ENCODE measurements at regions not wholly inside any gene's neighbourhood (a gene's known extent, or its start where the extent isn't known, plus 50 kb on each side); places are given as distances from the start of the nearest gene placed in this dataset.

DNA sequence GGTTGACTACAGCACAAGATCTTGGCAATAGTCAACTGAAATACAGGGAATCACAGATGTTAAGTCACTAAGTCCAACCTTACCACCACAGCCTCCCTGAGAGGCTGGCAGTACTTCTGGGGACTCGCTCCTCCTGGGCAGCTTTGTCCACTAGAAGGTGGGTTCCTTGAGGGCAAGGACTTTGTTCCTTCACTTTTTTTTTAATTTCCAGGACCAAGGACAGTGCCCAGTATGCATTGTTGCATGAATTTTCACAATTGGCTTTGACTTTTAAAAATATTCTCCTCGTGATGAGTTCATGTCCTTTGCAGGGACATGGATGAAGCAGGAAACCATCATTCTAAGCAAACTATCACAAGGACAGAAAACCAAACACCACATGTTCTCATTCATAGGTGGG lies 96.7 kb upstream of the IGSF21 start:
- Histone ChIP-seq H3K36me3 (ENCODE audit: control insufficient read depth, insufficient read depth, low read length) (no peaks in the 10 kb centered on the region), H3K4me3 (ENCODE audit: low read length) (no peak overlapping the region), H3K9me3 (ENCODE audit: control insufficient read depth, low read depth, low read length) (no peaks in the 10 kb centered on the region), H3K27me3 (ENCODE audit: control insufficient read depth, insufficient read depth, low read length) (peaks cover 2% of the 10 kb centered on the region), H3K27ac (ENCODE audit: low read length) (no peak overlapping the region), H3K4me1 (ENCODE audit: control insufficient read depth, insufficient read depth, low read length) (no peaks in the 10 kb centered on the region)
- no peak for DNase-seq
- WGBS (ENCODE audit: insufficient coverage, low lambda C conversion rate), result no CpG with 5 or more reads among the region's 2 CpGs

DNA sequence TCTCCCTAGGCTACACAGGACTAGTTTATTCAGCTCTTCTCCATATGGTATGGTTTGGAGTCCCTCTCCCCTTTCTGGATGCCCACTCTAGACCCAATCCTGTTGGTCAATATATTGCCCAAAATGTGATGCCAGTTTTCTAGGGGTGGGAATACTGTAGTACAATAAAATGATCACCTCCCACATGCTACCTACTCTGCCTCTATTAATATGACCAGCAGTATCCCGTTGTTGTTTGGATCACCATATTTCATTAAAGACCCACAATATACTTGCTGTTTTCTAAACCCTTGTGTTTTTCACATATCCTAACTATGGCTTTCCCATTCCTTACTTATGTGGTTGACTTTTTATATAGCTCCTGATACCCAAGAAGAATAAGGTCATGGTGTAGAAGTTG lies 95.9 kb upstream of the IGSF21 start:
- H3K9me3 ChIP-seq (ENCODE audit: control insufficient read depth, low read depth, low read length), result no peaks in the 10 kb centered on the region
- no peaks in the 10 kb centered on the region for H3K36me3 ChIP-seq (ENCODE audit: control insufficient read depth, insufficient read depth, low read length)
- no CpG with 5 or more reads among the region's 1 CpG for WGBS (ENCODE audit: insufficient coverage, low lambda C conversion rate)
- H3K4me3 ChIP-seq (ENCODE audit: low read length), result no peak overlapping the region
- H3K27ac ChIP-seq (ENCODE audit: low read length), result no peak overlapping the region
- DNase-seq, result no peak
- H3K27me3 ChIP-seq (ENCODE audit: control insufficient read depth, insufficient read depth, low read length), result peaks cover 2% of the 10 kb centered on the region
- H3K4me1 ChIP-seq (ENCODE audit: control insufficient read depth, insufficient read depth, low read length), result no peaks in the 10 kb centered on the region

DNA sequence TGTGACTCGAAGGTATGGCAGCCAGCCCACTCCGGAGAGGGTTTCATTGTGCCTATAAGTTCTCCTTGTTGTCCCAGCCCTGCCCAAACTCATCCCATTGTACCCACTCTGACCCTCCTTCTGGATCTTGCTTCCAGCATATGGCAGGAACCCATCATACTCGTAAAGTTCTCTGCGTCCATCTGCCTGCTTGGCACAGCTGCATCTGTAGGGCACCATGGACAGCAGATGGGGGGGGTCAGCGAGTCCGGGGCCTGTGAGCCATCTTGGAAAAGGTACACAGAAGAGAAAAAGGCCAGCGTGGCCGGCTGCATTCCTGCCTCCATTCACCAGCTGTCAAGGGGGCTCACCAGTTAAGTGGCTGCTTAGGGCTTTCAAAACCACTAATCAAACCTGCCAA lies 94.9 kb upstream of the IGSF21 start:
- WGBS (ENCODE audit: insufficient coverage, low lambda C conversion rate), result no CpG with 5 or more reads among the region's 8 CpGs
- Histone ChIP-seq H3K27ac (ENCODE audit: low read length) (no peak overlapping the region), H3K27me3 (ENCODE audit: control insufficient read depth, insufficient read depth, low read length) (peaks cover 2% of the 10 kb centered on the region), H3K9me3 (ENCODE audit: control insufficient read depth, low read depth, low read length) (no peaks in the 10 kb centered on the region), H3K4me3 (ENCODE audit: low read length) (no peak overlapping the region), H3K36me3 (ENCODE audit: control insufficient read depth, insufficient read depth, low read length) (no peaks in the 10 kb centered on the region), H3K4me1 (ENCODE audit: control insufficient read depth, insufficient read depth, low read length) (no peaks in the 10 kb centered on the region)
- no peak for DNase-seq

DNA sequence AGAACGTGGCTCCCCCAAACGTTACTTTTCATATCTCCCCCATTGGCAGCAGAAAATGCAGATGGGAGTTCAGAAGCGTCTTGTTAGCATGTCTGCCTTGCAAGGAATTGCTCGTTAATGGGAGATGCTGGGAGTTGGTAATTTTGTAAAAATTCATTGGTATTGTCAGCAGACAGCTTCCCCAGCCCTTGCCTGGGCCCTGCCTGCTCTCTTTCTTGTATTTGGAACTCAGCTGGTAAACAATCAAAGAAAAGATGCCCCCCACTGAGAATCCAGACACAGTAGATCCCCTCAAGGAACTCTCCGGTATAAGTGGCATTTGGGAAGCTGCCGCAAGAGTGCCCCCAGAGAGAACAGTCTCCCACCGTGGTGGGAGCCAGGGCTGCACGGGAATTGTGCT lies 94.4 kb upstream of the IGSF21 start:
- no peak for DNase-seq
- H3K36me3 ChIP-seq (ENCODE audit: control insufficient read depth, insufficient read depth, low read length), result no peaks in the 10 kb centered on the region
- no peaks in the 10 kb centered on the region for H3K9me3 ChIP-seq (ENCODE audit: control insufficient read depth, low read depth, low read length)
- H3K4me1 ChIP-seq (ENCODE audit: control insufficient read depth, insufficient read depth, low read length), result no peaks in the 10 kb centered on the region
- WGBS (ENCODE audit: insufficient coverage, low lambda C conversion rate), result no CpG with 5 or more reads among the region's 8 CpGs
- no peak overlapping the region for H3K27ac ChIP-seq (ENCODE audit: low read length)
- peaks cover 2% of the 10 kb centered on the region for H3K27me3 ChIP-seq (ENCODE audit: control insufficient read depth, insufficient read depth, low read length)
- H3K4me3 ChIP-seq (ENCODE audit: low read length), result no peak overlapping the region

DNA sequence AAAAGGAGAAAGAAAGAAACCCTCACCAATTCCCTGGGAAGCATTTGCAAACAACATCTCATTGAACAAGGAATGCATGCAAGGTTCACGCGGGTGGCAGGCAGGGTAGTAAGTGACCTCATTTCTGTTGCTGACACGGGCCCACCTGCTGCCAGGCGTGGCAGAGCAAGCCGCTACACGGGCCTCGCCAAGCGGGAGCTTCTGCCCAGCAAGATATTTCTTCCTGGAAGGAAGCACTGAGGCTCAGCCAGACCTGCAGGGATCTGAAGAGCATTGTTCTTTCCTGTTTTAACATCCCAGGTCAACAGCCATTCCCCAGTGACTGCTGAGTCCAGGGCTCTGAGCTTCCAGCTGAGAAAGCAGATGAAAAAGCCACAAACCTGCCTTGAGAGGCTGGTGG lies 91.9 kb upstream of the IGSF21 start:
- H3K4me3 ChIP-seq (ENCODE audit: low read length), result no peak overlapping the region
- no peak for DNase-seq
- H3K27me3 ChIP-seq (ENCODE audit: control insufficient read depth, insufficient read depth, low read length), result peaks cover under 1% of the 10 kb centered on the region
- no CpG with 5 or more reads among the region's 8 CpGs for WGBS (ENCODE audit: insufficient coverage, low lambda C conversion rate)
- no peaks in the 10 kb centered on the region for H3K9me3 ChIP-seq (ENCODE audit: control insufficient read depth, low read depth, low read length)
- no peak overlapping the region for H3K27ac ChIP-seq (ENCODE audit: low read length)
- H3K4me1 ChIP-seq (ENCODE audit: control insufficient read depth, insufficient read depth, low read length), result no peaks in the 10 kb centered on the region
- no peaks in the 10 kb centered on the region for H3K36me3 ChIP-seq (ENCODE audit: control insufficient read depth, insufficient read depth, low read length)

DNA sequence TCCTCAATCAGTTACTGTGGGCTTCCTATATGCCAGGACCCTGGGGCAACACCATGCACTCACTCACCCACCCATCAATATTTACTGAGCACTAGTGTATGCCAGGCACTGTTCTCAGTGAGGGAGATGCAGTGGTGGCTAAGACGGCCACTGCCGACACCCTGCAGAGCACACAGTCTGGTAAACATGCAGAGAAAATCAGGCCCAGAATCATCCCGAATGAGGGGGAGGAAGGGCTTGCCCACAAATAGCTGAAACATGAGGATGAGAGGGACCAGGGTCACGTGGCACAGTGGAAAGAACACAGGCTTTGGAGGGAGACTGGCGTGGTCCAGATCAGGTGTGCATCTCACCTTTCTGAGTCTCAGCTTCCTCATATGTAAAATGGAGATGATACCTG lies 89.2 kb upstream of the IGSF21 start:
- Histone ChIP-seq H3K36me3 (ENCODE audit: control insufficient read depth, insufficient read depth, low read length) (no peaks in the 10 kb centered on the region), H3K9me3 (ENCODE audit: control insufficient read depth, low read depth, low read length) (no peaks in the 10 kb centered on the region), H3K27me3 (ENCODE audit: control insufficient read depth, insufficient read depth, low read length) (peaks cover 10% of the 10 kb centered on the region), H3K4me3 (ENCODE audit: low read length) (no peak overlapping the region), H3K4me1 (ENCODE audit: control insufficient read depth, insufficient read depth, low read length) (no peaks in the 10 kb centered on the region), H3K27ac (ENCODE audit: low read length) (no peak overlapping the region)
- DNase-seq, result no peak
- no CpG with 5 or more reads among the region's 5 CpGs for WGBS (ENCODE audit: insufficient coverage, low lambda C conversion rate)

DNA sequence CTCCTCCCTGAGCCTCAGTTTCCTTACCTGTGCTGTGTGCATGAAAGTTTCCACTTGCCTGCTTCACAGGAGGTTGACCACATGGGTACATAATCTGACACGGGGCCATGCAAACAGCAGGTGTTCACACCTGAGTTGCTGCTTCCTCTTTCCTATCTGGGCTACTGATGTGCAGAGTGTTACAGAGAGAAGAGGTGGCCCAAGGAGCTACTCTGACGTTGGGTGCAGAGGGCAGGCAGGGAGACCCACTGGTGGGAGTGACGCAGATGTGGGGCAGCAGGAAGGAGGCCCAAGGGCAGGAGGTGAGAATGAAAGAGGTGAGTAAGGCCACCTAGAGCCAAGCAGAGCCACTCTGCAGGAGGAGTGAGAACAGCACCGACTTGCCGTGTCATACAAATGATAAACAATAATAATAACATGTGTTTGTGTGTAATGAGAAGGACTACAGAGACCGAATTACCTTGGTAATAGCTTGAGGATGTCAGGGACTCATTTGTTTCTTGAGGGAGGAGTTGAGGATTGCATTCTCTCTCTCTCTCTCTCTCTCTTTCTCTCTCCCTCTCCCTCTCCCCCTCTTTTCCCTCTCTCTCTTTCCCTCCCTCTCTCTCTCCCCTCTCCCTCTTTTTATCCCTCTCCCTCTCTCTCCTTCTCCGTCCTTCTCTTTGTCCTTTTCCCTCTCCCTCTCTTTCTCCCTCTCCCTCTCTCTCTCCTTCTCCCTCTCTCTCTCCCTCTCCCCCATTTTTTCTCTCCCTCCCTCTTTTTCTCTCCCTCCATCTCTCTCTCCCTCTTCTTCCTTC lies 87.4 kb upstream of the IGSF21 start:
- Histone ChIP-seq H3K4me1 (ENCODE audit: control insufficient read depth, insufficient read depth, low read length) (no peaks in the 10 kb centered on the region), H3K27me3 (ENCODE audit: control insufficient read depth, insufficient read depth, low read length) (peaks cover 10% of the 10 kb centered on the region), H3K27ac (ENCODE audit: low read length) (no peak overlapping the region), H3K9me3 (ENCODE audit: control insufficient read depth, low read depth, low read length) (no peaks in the 10 kb centered on the region), H3K4me3 (ENCODE audit: low read length) (no peak overlapping the region), H3K36me3 (ENCODE audit: control insufficient read depth, insufficient read depth, low read length) (no peaks in the 10 kb centered on the region)
- no peak for DNase-seq
- 53% methylated on average over 2 of the region's 7 CpGs for WGBS (ENCODE audit: insufficient coverage, low lambda C conversion rate)

DNA sequence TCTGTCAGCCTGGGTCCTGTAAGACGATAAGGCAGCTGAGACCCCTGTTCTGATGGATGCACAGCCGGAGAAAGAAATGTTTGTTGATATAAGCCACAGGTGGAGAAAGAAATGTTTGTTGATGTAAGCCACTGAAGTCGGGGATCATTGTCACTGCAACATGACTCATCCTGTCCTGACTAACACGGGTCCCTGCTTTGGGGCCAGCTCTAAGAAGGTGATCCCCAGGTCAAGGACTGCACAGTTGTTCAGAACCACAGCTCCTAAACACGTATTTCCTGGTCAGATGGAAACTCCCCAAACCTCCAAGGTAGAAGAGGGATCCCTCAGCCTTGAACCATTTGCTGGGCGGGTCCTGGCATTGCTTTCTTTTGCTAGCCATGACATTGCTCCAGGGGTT lies 86.4 kb upstream of the IGSF21 start:
- H3K36me3 ChIP-seq (ENCODE audit: control insufficient read depth, insufficient read depth, low read length), result no peaks in the 10 kb centered on the region
- H3K27me3 ChIP-seq (ENCODE audit: control insufficient read depth, insufficient read depth, low read length), result peaks cover 10% of the 10 kb centered on the region
- no peak overlapping the region for H3K4me3 ChIP-seq (ENCODE audit: low read length)
- H3K9me3 ChIP-seq (ENCODE audit: control insufficient read depth, low read depth, low read length), result no peaks in the 10 kb centered on the region
- no CpG with 5 or more reads among the region's 6 CpGs for WGBS (ENCODE audit: insufficient coverage, low lambda C conversion rate)
- no peak overlapping the region for H3K27ac ChIP-seq (ENCODE audit: low read length)
- DNase-seq, result no peak
- no peaks in the 10 kb centered on the region for H3K4me1 ChIP-seq (ENCODE audit: control insufficient read depth, insufficient read depth, low read length)

DNA sequence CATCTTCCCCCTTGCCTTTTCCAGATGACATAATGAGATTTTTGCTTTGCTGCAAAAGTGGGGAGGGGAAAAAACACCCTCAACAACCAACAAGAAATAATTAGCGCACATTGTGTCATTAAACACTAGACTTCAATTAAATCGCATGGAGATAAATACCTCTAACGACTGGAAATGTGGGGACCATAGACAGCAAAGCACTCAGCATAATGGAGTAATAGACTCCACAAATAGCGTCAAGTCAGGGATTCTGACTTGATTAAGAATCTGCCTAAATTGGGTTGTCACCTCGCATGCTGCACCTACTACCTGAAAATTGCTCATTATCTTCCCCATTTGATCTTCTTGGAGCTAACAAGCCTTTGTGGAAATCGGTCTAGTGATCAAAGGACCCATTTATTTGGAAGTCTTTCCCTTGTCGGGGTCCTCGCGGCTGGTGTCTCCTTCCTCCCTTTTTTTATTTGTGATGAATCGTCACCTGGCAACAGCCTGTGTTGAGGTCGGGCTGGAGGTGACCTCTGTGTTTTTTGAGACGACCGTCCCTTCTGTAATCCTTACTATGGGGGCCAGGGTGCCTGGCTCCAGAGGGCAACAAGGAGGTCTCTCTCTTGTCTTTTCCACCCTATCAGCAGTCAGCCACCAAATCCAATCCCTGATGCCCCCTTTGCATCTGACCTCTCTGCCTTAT lies 75.3 kb upstream of the IGSF21 start:
- peaks cover 8% of the 10 kb centered on the region for H3K27me3 ChIP-seq (ENCODE audit: control insufficient read depth, insufficient read depth, low read length)
- H3K27ac ChIP-seq (ENCODE audit: low read length), result no peak overlapping the region
- WGBS (ENCODE audit: insufficient coverage, low lambda C conversion rate), result no CpG with 5 or more reads among the region's 13 CpGs

DNA sequence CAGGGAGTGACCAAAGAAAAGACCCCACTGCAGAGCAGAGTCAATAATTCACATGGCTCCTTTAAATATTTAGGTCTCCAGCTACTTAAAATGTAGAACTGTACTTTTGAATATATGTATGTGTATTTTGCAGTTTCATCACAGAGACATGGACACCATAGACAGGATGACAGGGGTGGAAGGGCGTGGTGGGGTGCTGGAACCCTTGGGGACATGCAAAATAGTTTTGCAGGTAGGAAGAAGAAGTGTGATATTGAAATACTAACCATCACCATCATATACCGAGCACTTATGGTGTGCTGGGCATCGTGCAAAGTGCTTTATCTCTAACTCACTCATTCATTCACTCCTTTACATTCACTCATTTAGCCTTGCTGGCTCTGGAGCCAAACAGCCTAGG lies 72.5 kb upstream of the IGSF21 start:
- Histone ChIP-seq H3K4me1 (ENCODE audit: control insufficient read depth, insufficient read depth, low read length) (no peaks in the 10 kb centered on the region), H3K27me3 (ENCODE audit: control insufficient read depth, insufficient read depth, low read length) (peaks cover 8% of the 10 kb centered on the region), H3K9me3 (ENCODE audit: control insufficient read depth, low read depth, low read length) (no peaks in the 10 kb centered on the region), H3K36me3 (ENCODE audit: control insufficient read depth, insufficient read depth, low read length) (no peaks in the 10 kb centered on the region), H3K27ac (ENCODE audit: low read length) (no peak overlapping the region), H3K4me3 (ENCODE audit: low read length) (no peak overlapping the region)
- no peak for DNase-seq
- no CpG with 5 or more reads among the region's 3 CpGs for WGBS (ENCODE audit: insufficient coverage, low lambda C conversion rate)

More for the DNA sequence above, 75.3 kb upstream of the IGSF21 start:
- DNase-seq, result no peak
- H3K9me3 ChIP-seq (ENCODE audit: control insufficient read depth, low read depth, low read length), result no peaks in the 10 kb centered on the region
- no peaks in the 10 kb centered on the region for H3K36me3 ChIP-seq (ENCODE audit: control insufficient read depth, insufficient read depth, low read length)
- no peaks in the 10 kb centered on the region for H3K4me1 ChIP-seq (ENCODE audit: control insufficient read depth, insufficient read depth, low read length)
- no peak overlapping the region for H3K4me3 ChIP-seq (ENCODE audit: low read length)

DNA sequence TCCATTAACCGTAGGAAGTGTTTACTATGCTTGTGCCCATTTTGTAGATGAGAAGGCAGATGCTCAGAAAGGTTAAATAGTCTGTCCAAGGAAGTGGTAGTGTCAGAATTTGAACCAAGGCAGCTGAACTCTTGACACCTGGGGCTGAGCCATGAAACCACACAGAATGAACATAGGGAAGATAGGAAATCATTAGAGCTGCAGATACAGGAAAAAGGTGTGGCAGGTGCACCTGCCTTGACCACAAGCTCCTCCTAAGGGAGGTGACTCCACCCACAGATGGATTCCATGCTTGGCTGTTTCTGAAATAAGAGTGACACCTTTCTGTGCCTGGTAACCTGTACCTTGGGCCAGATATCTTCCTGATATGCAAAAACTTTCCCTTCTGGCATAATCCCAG lies 69.9 kb upstream of the IGSF21 start:
- no peak overlapping the region for H3K27ac ChIP-seq (ENCODE audit: low read length)
- no peaks in the 10 kb centered on the region for H3K36me3 ChIP-seq (ENCODE audit: control insufficient read depth, insufficient read depth, low read length)
- whole genome bisulfite sequencing (ENCODE audit: insufficient coverage, low lambda C conversion rate), result no CpG with 5 or more reads among the region's 1 CpG
- no peaks in the 10 kb centered on the region for H3K4me1 ChIP-seq (ENCODE audit: control insufficient read depth, insufficient read depth, low read length)
- no peak for DNase-seq
- H3K9me3 ChIP-seq (ENCODE audit: control insufficient read depth, low read depth, low read length), result no peaks in the 10 kb centered on the region
- no peak overlapping the region for H3K4me3 ChIP-seq (ENCODE audit: low read length)
- H3K27me3 ChIP-seq (ENCODE audit: control insufficient read depth, insufficient read depth, low read length), result peaks cover 4% of the 10 kb centered on the region

Data from large intestine (tissue), 3 donors.